ENCODE measurements at regions not wholly inside any gene's neighbourhood (a gene's known extent, or its start where the extent isn't known, plus 50 kb on each side); places are given as distances from the start of the nearest gene placed in this dataset.

DNA sequence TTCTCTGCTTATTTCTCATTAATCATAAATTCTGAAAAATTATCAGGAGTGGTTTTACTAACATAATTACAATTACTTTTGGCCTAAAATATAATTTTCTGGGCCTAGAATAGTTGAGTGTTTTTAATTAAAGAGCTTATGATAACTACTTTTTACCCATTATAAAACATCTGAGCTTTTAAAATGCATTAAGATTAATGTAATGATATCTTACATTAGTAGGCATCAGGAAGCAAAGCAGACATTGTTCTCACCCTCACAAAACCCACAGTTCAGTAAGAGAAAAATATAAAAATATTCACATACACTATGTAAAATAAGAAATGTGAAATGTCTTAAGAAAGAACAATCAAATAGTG lies 443.7 kb upstream of the SEMA3A start:
- TF ChIP-seq CTCF (IDR thresholded peaks at IDR 0.05) (no peak), EP300 (IDR thresholded peaks at IDR 0.05) (no peak), POLR2A (IDR thresholded peaks at IDR 0.05) (no peak)

Measured in tibial nerve (tissue), 4 donors.